ENCODE measurements at regions not wholly inside any gene's neighbourhood (a gene's known extent, or its start where the extent isn't known, plus 50 kb on each side); places are given as distances from the start of the nearest gene placed in this dataset.

- H3K36me3 ChIP-seq (ENCODE audit: control insufficient read depth, insufficient read depth, low read length) = no peaks in the 10 kb centered on the region
- no CpG with 5 or more reads among the region's 2 CpGs for WGBS (ENCODE audit: insufficient coverage, low lambda C conversion rate)
- H3K27me3 ChIP-seq (ENCODE audit: control insufficient read depth, insufficient read depth, low read length) = no peaks in the 10 kb centered on the region
- H3K27ac ChIP-seq (ENCODE audit: low read length) = no peak overlapping the region
- H3K4me3 ChIP-seq (ENCODE audit: low read length) = no peak overlapping the region
- no peaks in the 10 kb centered on the region for H3K4me1 ChIP-seq (ENCODE audit: control insufficient read depth, insufficient read depth, low read length)
- no peaks in the 10 kb centered on the region for H3K9me3 ChIP-seq (ENCODE audit: control insufficient read depth, low read depth, low read length)
- DNase-seq = no peak
Measured at GRCh38 chr4:41473176-41473575, 64.8 kb upstream of the LIMCH1 start.

GRCh38 chr4:41475402-41475801 lies 62.6 kb upstream of the LIMCH1 start:
- Histone ChIP-seq H3K27ac (ENCODE audit: low read length) (no peak overlapping the region), H3K4me3 (ENCODE audit: low read length) (no peak overlapping the region), H3K4me1 (ENCODE audit: control insufficient read depth, insufficient read depth, low read length) (no peaks in the 10 kb centered on the region), H3K27me3 (ENCODE audit: control insufficient read depth, insufficient read depth, low read length) (no peaks in the 10 kb centered on the region), H3K9me3 (ENCODE audit: control insufficient read depth, low read depth, low read length) (no peaks in the 10 kb centered on the region), H3K36me3 (ENCODE audit: control insufficient read depth, insufficient read depth, low read length) (no peaks in the 10 kb centered on the region)
- DNase-seq = no peak
- no CpG with 5 or more reads among the region's 1 CpG for WGBS (ENCODE audit: insufficient coverage, low lambda C conversion rate)

GRCh38 chr4:41476310-41476885 lies 61.6 kb upstream of the LIMCH1 start:
- no peaks in the 10 kb centered on the region for H3K9me3 ChIP-seq (ENCODE audit: control insufficient read depth, low read depth, low read length)
- H3K4me1 ChIP-seq (ENCODE audit: control insufficient read depth, insufficient read depth, low read length) = no peaks in the 10 kb centered on the region
- H3K36me3 ChIP-seq (ENCODE audit: control insufficient read depth, insufficient read depth, low read length) = no peaks in the 10 kb centered on the region
- H3K27me3 ChIP-seq (ENCODE audit: control insufficient read depth, insufficient read depth, low read length) = no peaks in the 10 kb centered on the region
- no CpG with 5 or more reads among the region's 3 CpGs for WGBS (ENCODE audit: insufficient coverage, low lambda C conversion rate)
- H3K4me3 ChIP-seq (ENCODE audit: low read length) = no peak overlapping the region
- no peak overlapping the region for H3K27ac ChIP-seq (ENCODE audit: low read length)
- DNase-seq = no peak

- Histone ChIP-seq H3K27ac (ENCODE audit: low read length) (no peak overlapping the region), H3K4me3 (ENCODE audit: low read length) (no peak overlapping the region), H3K4me1 (ENCODE audit: control insufficient read depth, insufficient read depth, low read length) (no peaks in the 10 kb centered on the region), H3K9me3 (ENCODE audit: control insufficient read depth, low read depth, low read length) (no peaks in the 10 kb centered on the region), H3K27me3 (ENCODE audit: control insufficient read depth, insufficient read depth, low read length) (no peaks in the 10 kb centered on the region), H3K36me3 (ENCODE audit: control insufficient read depth, insufficient read depth, low read length) (no peaks in the 10 kb centered on the region)
- DNase-seq = no peak
- WGBS (ENCODE audit: insufficient coverage, low lambda C conversion rate) = 60% methylated on average over 1 of the region's 6 CpGs
Measured at GRCh38 chr4:41477181-41477905, 60.6 kb upstream of the LIMCH1 start.

- Histone ChIP-seq H3K27ac (ENCODE audit: low read length) (no peak overlapping the region), H3K36me3 (ENCODE audit: control insufficient read depth, insufficient read depth, low read length) (no peaks in the 10 kb centered on the region), H3K4me3 (ENCODE audit: low read length) (no peak overlapping the region), H3K9me3 (ENCODE audit: control insufficient read depth, low read depth, low read length) (no peaks in the 10 kb centered on the region), H3K27me3 (ENCODE audit: control insufficient read depth, insufficient read depth, low read length) (no peaks in the 10 kb centered on the region), H3K4me1 (ENCODE audit: control insufficient read depth, insufficient read depth, low read length) (no peaks in the 10 kb centered on the region)
- no CpG with 5 or more reads among the region's 3 CpGs for WGBS (ENCODE audit: insufficient coverage, low lambda C conversion rate)
- no peak for DNase-seq
Measured at GRCh38 chr4:41478518-41478917, 59.4 kb upstream of the LIMCH1 start.

- no peaks in the 10 kb centered on the region for H3K9me3 ChIP-seq (ENCODE audit: control insufficient read depth, low read depth, low read length)
- H3K4me1 ChIP-seq (ENCODE audit: control insufficient read depth, insufficient read depth, low read length) = no peaks in the 10 kb centered on the region
- no peak overlapping the region for H3K4me3 ChIP-seq (ENCODE audit: low read length)
- no CpG with 5 or more reads among the region's 5 CpGs for WGBS (ENCODE audit: insufficient coverage, low lambda C conversion rate)
- no peaks in the 10 kb centered on the region for H3K36me3 ChIP-seq (ENCODE audit: control insufficient read depth, insufficient read depth, low read length)
- H3K27ac ChIP-seq (ENCODE audit: low read length) = no peak overlapping the region
- no peak for DNase-seq
- H3K27me3 ChIP-seq (ENCODE audit: control insufficient read depth, insufficient read depth, low read length) = no peaks in the 10 kb centered on the region
Measured at GRCh38 chr4:41480896-41481311, 57.1 kb upstream of the LIMCH1 start.

GRCh38 chr4:41483771-41484170 lies 54.2 kb upstream of the LIMCH1 start:
- Histone ChIP-seq H3K4me1 (ENCODE audit: control insufficient read depth, insufficient read depth, low read length) (no peaks in the 10 kb centered on the region), H3K36me3 (ENCODE audit: control insufficient read depth, insufficient read depth, low read length) (no peaks in the 10 kb centered on the region), H3K27ac (ENCODE audit: low read length) (no peak overlapping the region), H3K9me3 (ENCODE audit: control insufficient read depth, low read depth, low read length) (no peaks in the 10 kb centered on the region), H3K27me3 (ENCODE audit: control insufficient read depth, insufficient read depth, low read length) (no peaks in the 10 kb centered on the region), H3K4me3 (ENCODE audit: low read length) (no peak overlapping the region)
- no CpG with 5 or more reads among the region's 1 CpG for WGBS (ENCODE audit: insufficient coverage, low lambda C conversion rate)
- DNase-seq = no peak

GRCh38 chr4:41485041-41485440 lies 52.9 kb upstream of the LIMCH1 start:
- no peaks in the 10 kb centered on the region for H3K36me3 ChIP-seq (ENCODE audit: control insufficient read depth, insufficient read depth, low read length)
- H3K27me3 ChIP-seq (ENCODE audit: control insufficient read depth, insufficient read depth, low read length) = no peaks in the 10 kb centered on the region
- H3K4me3 ChIP-seq (ENCODE audit: low read length) = no peak overlapping the region
- H3K9me3 ChIP-seq (ENCODE audit: control insufficient read depth, low read depth, low read length) = no peaks in the 10 kb centered on the region
- H3K27ac ChIP-seq (ENCODE audit: low read length) = no peak overlapping the region
- DNase-seq = no peak
- WGBS (ENCODE audit: insufficient coverage, low lambda C conversion rate) = no CpG with 5 or more reads among the region's 1 CpG
- H3K4me1 ChIP-seq (ENCODE audit: control insufficient read depth, insufficient read depth, low read length) = no peaks in the 10 kb centered on the region

GRCh38 chr4:41487868-41488440 lies 50.0 kb upstream of the LIMCH1 start:
- no peak for DNase-seq
- Histone ChIP-seq H3K27me3 (ENCODE audit: control insufficient read depth, insufficient read depth, low read length) (no peaks in the 10 kb centered on the region), H3K4me1 (ENCODE audit: control insufficient read depth, insufficient read depth, low read length) (no peaks in the 10 kb centered on the region), H3K9me3 (ENCODE audit: control insufficient read depth, low read depth, low read length) (peaks cover 18% of the 10 kb centered on the region), H3K4me3 (ENCODE audit: low read length) (no peak overlapping the region), H3K36me3 (ENCODE audit: control insufficient read depth, insufficient read depth, low read length) (no peaks in the 10 kb centered on the region), H3K27ac (ENCODE audit: low read length) (no peak overlapping the region)
- WGBS (ENCODE audit: insufficient coverage, low lambda C conversion rate) = 94% methylated on average over 2 of the region's 4 CpGs
